ENCODE measurements at regions not wholly inside any gene's neighbourhood (a gene's known extent, or its start where the extent isn't known, plus 50 kb on each side); places are given as distances from the start of the nearest gene placed in this dataset.

GRCh38 chr15:96764501-96764900 lies 434.0 kb downstream of the NR2F2 start:
- no peak for TF ChIP-seq CTCF (IDR thresholded peaks at IDR 0.05; ENCODE audit: low read depth, low read length, poor library complexity, severe bottlenecking)
- TF ChIP-seq EZH2phosphoT487 (IDR thresholded peaks at IDR 0.05; ENCODE audit: borderline replicate concordance, low read length), result no peak
